ENCODE measurements at regions not wholly inside any gene's neighbourhood (a gene's known extent, or its start where the extent isn't known, plus 50 kb on each side); places are given as distances from the start of the nearest gene placed in this dataset.

DNA sequence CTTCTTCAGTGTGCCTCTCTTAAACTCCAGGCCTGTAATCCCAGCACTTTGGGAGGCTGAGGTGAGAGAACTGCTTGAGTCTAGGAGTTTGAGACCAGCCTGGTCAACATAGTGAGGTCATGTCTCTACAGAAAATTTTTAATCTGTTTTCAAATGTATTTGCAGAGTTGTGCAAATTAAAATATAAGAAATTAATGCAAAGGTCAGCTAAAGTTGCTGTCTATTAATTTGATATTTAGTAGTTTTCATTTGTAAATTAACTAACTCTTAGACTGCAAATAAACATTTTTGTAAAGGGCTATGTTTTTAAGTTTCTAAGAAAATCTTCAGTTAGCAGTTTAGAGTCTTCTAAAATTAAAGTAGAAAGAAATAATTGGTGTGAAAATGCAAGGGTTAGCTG, 99.9 kb upstream of the TJP1 start:
- DNase-seq (ENCODE audit: low read depth): no peak
- H3K4me3 ChIP-seq (ENCODE audit: low read depth, low read length): no peak overlapping the region

DNA sequence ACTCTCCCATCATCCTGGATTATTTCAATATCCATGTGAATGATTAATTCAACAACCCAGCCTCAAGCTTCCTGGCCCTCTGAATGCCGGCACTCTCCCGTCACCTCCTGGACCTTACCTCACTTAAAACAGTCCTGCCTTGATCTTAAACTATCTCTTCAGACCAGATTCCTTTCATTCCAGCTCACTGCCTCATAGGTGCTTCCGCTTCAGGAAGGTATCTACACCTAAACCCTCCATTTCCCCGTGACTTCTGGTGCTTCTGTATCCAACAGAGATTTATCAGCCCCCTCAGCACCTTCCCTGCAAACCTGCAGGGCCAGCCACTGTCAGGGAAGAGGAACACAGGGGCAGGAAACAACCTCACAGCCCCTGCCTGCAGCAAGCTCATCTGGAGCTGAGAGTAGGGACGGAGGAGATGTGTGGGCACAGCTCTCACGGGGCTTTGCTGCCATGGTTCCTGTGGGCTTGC, 98.9 kb upstream of the TJP1 start:
- no peak for DNase-seq (ENCODE audit: low read depth)
- H3K4me3 ChIP-seq (ENCODE audit: low read depth, low read length): no peak overlapping the region

DNA sequence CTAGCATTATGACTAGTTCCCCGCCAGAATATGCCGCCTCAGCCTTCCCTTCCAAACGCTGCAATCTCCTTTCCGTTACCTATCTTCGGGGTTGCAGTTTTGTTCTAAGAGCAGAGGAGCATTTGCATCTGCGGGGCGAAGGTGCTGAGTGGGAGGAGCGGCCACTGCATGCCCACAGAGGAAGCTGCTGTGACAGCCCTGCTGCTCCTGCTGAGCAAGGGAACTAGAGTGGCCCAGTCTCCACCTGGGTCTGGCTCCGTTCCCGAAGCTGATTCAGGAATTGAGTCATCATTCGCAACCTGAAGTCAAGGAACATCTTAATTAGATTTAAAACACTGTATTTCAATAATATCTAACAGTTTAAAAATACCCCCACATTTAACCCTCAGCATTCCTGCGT, 98.2 kb upstream of the TJP1 start:
- no peak overlapping the region for H3K4me3 ChIP-seq (ENCODE audit: low read depth, low read length)
- DNase-seq (ENCODE audit: low read depth): no peak

DNA sequence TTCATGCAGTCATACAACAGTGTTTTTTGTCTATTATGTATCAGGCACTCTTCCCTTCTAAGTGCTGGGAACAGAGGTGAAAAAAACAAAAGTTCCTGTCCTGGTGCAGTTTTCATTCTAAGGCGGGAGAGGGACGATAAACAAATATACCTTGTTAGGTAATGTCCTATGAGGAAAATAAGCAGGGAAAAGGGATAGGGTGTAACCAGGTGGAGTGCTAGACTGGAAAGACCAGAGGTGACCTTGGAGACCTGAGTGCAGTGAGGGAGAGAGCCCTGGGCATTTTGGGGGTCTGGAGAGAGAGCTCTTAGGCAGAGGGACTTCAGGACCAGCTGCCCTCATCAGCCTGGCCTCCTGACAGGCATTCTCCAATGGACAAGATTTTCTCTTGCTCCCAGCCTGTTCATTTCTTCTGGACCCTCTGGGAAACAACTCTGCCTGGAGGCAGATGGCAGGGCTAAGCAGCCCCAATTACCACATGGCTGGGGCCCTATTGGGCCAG, 97.2 kb upstream of the TJP1 start:
- DNase-seq (ENCODE audit: low read depth): no peak
- no peak overlapping the region for H3K4me3 ChIP-seq (ENCODE audit: low read depth, low read length)

DNA sequence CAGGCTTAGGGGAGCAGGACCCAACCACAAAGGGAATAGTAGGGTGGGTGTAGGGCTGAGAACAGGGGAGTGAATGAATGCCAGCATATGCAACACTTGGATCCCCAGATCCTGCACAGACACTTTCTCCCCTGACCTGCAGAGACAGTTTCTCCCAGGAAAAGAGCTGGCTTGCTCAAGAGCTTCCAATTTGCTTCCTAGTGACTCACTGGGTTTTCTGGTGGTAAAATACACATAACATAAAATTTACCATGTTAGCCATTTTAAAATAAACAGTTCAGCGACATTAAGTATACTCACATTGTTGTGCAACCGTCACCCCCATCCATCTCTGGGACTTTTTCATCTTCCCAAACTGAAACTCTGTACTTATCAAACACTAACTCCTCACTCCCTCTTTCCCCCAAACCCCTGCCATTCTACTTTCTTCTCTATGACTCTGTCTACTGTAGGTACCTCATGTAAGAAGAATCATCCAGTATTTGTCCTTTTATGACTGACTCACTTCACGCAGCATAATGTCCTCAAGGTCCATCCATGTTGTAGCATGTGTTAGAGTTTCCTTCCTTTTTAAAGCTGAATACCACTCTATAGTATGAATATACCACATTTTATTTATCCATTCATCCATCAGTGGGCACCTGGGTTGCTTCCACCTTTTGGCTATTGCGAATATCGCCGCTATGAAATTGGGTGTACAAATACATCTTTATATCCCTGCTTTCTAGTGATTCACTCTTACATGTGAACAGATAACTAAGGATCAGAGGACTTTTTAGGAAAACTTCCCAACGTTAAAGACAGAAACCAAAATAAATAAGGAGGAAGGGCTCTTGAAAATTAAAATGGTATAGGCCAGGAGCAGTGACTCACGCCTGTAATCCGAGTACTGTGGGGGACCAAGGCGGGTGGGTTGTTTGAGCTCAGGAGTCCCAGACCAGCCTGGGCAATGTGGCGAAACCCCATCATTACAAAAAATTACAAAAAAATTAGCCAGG, 95.6 kb upstream of the TJP1 start:
- H3K4me3 ChIP-seq (ENCODE audit: low read depth, low read length): no peak overlapping the region
- no peak for DNase-seq (ENCODE audit: low read depth)

DNA sequence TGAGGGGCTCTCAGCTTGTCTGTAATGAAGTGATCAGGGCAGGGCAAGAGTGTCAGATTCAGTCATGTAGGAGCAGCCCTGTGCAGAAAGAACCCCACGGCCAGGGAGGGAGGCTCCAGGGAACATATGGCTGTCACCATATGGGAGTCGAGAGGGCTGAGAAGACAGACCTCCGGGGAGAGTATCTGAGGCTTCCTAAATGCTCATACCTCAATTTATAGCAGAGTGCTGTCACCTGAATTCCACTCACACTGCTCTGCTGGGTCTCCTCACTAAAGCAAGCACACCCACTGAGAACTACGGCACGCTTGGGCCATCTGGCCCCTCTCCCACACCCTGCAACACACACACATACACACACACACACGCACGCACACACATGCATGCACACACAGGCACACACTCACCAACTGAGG, 92.3 kb upstream of the TJP1 start:
- no peak overlapping the region for H3K4me3 ChIP-seq (ENCODE audit: low read depth, low read length)
- DNase-seq (ENCODE audit: low read depth): no peak

DNA sequence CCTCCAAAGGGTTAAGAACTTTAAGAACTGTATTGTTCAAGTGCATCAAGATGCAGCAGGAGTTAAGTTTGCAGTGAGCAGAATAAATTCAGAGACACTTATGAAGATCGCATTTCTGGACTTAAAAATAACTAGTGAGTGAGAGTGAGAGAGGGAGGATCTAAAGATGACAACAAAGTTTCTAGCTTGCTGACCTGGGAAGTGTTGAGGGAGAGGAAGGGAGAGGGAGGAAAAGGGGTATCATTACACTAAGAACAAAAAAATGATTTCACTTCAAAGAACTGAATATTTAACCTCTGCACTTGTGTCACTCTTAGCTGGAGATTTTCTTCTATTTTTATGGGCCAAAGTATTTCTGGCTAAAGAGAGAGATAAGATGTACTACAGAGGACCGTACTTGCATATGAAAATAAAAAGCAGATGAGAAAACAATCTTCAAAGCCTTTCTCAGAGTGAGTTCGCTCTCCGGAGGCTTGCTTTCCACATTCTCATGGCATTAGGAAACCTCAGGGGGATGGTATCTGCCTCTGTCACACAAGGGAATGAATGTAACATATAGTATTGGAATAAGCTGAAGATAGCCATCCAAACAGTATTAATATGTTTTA, 91.4 kb upstream of the TJP1 start:
- no peak for DNase-seq (ENCODE audit: low read depth)
- no peak overlapping the region for H3K4me3 ChIP-seq (ENCODE audit: low read depth, low read length)

DNA sequence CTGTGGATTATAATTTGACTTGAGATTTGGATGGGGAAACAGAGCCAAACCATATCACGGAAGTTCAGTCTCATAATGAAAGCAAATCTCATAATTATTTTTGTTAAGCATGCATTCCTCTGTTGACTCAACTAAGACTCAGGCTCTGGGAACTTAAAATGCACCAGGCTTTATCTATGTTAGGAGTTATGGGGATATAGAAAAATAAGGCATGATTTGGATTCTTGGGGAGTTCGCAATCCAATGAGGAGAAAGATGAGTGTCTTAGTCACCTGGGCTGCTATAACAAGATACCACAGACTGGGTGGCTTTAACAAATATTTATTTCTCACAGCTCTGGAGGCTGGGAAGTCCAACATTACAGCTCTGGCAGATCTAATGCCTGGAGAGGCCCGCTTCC, 89.4 kb upstream of the TJP1 start:
- no peak for DNase-seq (ENCODE audit: low read depth)
- no peak overlapping the region for H3K4me3 ChIP-seq (ENCODE audit: low read depth, low read length)

DNA sequence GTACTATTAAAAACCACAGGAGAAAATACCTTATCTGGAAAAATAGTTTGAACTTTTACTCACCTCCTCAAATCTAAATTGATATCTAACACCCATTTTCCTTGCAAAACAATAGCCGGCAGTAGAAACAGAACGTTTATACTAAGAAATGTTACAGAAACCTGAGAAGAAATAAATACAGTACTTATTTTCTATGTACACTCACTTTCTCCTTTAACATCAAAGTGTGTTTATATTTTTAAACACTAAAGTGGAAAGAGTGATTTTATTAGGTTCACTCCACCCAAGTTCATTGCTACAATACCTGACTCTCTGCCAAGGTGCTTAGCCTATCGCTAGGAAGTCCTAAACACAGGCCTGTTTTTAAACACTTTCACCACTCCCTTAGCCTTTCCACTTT, 87.8 kb upstream of the TJP1 start:
- no peak overlapping the region for H3K4me3 ChIP-seq (ENCODE audit: low read depth, low read length)
- no peak for DNase-seq (ENCODE audit: low read depth)

DNA sequence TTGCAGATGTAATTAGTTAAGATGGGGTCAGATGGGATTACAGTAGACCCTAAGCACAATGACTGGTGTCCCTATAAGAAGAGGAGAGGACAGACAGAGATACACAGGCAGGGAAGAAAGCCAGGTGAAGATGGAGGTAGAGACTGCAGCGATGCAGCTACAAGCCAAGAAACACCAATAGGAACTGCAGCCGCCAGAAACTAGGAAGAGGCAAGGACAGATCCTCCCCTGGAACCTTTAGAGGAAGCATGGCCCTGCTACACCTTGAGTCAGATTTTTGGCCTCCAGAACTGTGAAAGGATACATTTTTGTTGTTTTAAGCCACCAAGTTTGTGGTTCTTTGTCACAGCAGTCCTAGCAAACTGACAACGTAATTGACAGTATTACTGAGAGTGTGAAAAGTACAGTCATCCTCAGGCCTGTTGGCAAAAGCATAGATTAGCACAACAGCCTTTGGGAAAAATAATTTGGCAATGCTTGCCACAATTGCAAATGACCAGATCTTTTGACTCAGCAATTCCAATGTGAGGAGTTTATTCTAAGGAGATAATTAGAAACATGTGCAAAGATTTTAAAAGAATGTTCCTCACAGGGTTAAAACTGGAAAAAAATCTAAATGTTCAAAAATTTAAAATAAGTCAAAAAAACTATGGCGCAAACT, 82.6 kb upstream of the TJP1 start:
- H3K4me3 ChIP-seq (ENCODE audit: low read depth, low read length): no peak overlapping the region
- DNase-seq (ENCODE audit: low read depth): no peak

DNA sequence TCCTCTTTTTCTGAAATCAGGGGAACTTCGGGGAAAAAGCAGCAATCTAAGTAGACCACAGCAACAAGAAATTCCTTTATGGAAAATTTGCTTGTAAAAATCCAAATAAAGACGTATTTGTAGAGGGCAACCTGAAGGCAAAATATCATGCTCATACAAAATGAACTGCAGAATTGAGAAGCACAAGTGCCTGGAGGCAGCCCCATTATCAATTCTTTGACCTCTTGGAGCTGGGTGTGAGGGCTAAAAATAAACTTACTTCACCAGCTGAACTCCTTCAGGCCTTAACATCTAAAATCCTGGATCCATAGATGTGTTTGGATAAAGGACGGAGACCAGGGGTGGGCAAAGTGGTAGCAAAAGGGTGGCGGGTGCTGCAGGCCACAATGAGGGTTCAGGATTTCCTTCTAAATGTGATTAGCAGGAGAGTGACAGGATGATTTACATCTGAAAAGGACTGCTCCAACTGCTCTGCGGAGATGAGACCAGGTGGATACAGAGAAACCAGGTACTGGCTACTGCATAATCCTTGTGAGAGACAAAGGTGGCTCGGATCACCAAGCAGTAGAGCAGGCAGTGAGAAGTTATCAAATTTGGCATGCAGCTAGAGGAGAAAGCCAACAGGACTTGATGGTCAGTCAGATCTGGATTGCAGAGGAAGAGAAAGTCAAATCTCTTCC, 81.7 kb upstream of the TJP1 start:
- no peak overlapping the region for H3K4me3 ChIP-seq (ENCODE audit: low read depth, low read length)
- no peak for DNase-seq (ENCODE audit: low read depth)

DNA sequence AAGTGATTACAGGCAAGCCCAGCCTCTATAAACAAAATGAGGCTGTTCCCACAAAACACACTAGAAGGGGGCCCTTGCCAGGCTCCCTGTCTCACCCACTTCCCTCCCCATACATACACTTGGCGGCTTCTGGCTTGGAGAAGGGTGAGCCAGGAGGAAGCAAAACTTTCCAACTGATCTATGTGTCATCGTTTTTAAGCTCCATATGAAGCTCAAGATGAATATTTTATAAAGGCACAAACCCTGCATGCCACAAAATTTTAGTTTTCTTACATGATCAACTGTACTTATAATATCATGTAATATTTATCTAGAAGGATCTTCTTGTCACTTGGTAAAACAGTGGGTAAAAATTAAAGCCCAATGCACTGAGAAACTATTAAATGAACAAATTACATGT, 80.8 kb upstream of the TJP1 start:
- DNase-seq (ENCODE audit: low read depth): no peak

DNA sequence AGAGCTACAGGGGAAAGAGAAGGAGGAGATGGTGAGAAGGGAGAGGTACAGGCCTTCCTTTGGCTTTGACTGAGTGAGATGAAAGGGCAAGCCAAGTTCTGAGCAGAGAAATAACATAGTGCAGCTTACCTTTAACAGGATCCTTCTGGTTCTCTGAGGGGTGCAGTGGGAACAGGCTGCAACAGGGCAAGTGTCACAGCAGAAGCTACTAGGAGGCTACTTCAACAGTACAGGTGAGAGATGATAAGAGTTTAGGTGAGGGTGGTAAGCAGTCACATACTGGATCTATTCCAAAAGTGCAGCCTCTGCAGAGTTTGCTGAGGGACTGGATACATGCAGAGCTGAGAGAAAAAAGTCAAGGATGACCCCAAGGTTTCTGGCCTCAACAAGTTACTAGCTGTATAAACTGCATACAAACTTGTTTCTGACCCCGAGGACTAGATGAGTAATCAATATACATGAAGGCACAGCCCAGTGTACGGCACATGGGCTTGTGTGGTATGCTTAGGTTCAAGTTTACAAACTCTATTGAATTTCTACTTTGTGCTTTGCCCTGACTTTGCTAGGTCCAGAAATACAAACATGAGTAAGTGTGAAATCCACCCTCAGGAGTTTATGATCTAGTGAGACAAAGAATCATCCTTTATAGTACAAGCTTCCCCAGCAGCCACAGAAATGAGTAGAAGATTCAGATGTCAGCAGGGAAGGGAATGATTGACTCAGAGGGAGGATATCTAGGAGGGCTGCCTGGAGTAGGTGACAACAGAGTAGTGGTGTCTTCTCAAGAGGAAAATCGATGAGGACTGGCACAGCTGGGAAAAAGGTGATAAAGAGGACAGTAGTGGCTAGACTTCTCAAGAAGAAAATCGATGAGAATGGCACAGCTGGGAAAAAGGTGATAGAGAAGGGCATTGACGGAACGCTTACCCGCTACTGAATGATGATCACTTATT, 78.2 kb upstream of the TJP1 start:
- no peak overlapping the region for H3K4me3 ChIP-seq (ENCODE audit: low read depth, low read length)
- no peak for DNase-seq (ENCODE audit: low read depth)

More for the DNA sequence above, 80.8 kb upstream of the TJP1 start:
- no peak overlapping the region for H3K4me3 ChIP-seq (ENCODE audit: low read depth, low read length)

DNA sequence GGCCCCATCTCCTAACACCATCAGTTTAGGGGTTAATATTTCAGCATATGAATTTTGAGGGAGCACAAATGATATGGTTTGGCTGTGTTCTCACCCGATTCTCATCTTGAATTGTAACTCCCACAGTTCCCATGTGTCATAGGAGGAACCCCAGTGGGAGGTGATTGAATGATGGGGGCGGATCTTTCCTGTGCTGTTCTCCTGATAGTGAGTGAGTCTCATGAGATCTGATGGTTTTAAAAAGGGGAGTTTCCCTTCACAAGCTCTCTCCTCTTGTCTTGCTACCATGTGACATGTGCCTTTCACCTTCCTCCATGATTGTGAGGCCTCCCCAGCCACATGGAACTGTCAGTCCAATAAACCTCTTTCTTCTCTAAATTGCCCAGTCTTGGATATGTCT, 73.8 kb upstream of the TJP1 start:
- H3K4me3 ChIP-seq (ENCODE audit: low read depth, low read length): no peak overlapping the region
- DNase-seq (ENCODE audit: low read depth): no peak

DNA sequence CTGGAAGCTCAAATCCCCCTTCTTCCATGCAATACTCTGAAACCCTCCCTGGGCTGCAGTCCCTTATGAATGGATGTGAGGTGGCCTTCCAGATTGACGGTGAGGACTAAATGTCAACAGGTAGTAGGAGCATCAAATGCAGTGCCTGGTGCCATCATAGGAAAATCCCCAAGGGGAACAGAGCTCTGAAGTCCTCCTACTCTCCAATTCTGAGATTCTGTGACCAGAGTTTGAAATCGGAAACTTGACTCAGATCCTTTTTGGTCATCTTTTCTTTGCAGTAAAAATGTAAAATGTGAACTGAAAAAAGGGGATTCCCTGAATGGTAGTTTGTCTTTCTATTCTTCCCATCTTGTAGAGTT, 68.8 kb upstream of the TJP1 start:
- H3K4me3 ChIP-seq (ENCODE audit: low read depth, low read length): no peak overlapping the region
- no peak for DNase-seq (ENCODE audit: low read depth)

DNA sequence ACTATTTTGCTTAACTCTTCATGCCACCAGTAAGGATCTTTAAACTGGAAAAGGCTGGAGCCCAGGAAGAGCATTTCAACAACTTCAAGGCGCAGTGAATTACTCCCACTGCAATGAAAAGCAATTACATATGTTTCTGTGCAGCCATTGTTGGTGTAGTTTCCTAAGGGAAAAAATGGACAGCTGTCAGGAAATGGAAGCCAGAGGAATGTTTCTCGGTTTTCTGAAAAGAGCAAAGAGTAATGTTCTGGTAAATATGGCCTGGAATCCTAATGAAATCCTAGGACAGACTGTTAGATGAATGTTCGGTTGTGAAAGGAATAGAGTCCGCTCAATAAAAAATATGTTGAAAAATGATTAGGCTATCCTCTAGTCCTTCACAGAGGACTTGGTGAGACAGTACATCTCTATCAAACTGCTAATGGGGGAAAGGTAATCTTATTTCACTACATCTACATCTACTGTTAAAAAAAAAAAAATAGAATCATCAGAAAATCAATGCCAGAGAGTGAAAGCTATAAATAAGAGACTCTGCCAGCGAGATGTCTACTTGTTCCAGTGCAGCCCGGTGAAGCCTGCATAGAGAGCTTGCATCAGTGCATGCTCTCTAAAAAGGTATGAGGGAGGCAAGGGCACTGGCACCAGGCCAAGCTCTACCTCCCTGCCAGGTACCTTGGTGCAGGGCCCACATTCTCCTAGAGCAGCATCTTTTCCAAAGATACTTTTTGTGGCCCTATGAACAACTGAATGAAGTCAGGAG, 68.2 kb upstream of the TJP1 start:
- H3K4me3 ChIP-seq (ENCODE audit: low read depth, low read length): no peak overlapping the region
- no peak for DNase-seq (ENCODE audit: low read depth)

DNA sequence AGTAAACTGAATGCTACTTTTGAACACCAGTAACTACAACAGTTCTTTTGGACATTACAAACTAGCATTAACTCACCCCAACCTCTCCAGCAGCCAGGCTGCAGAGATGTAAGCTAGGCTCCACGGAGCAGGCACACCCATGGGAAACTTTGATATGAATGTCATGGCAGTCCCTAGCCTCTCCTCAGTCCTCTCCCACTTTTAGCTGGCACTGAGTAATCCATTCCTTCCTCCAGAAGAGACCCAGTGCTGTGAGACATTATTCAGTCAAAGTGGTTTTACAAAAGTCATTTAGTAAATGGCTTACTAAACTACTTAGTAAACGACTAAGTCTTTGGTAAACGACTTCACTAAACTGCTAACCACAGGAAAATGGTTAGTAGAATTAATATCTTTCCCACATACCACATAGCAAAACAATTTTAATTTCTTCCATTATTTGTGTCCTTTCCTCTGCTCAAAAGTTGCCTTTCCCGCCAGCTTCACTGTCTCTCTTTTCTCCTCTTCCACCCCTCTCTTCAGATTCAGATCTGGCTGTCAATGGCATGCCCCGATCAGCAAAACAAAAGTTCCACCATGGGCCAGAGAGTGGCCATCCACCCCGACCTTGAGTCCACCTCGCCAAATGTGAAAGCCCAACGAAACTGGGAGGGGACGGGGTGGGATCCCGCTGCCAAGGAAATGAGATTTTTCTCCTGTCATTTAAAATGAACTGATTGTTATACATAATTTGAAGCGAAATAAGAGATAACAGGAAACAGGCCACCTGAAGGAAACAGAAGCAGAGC, 67.5 kb upstream of the TJP1 start:
- no peak for DNase-seq (ENCODE audit: low read depth)
- no peak overlapping the region for H3K4me3 ChIP-seq (ENCODE audit: low read depth, low read length)

Measured in skeletal muscle cell (primary cell).